Esophagus squamous epithelium (tissue), 5 donors: ENCODE measurements at regions not wholly inside any gene's neighbourhood (a gene's known extent, or its start where the extent isn't known, plus 50 kb on each side); places are given as distances from the start of the nearest gene placed in this dataset.
"Not testable (repeated sequence)": the region's sequence is repeated elsewhere in the genome, so short reads cannot be mapped to it uniquely, and the experiment has no call there.

Experiments
- DNase-seq: peaks from one replicate; lab custom pipeline; 2025; lab: John Stamatoyannopoulos, UW
- H3K27ac ChIP-seq, 4 donors: fragments of 200-600 bp; sonication (generic); one replicate each; pipeline ENCODE4 v1.5.1; 2016 to 2019; ENCODE audit warnings: mild to moderate bottlenecking in 1 of 4
- H3K27me3 ChIP-seq, 4 donors: fragments of 200-600 bp; sonication (generic); 1 replicate in 3 of 4; 2 replicates in 1 of 4; pipeline versions ENCODE4 v1.5.1 to v1.6.0; 2017 to 2021; ENCODE audit warnings: antibody characterized with exemption in 1 of 4
- H3K36me3 ChIP-seq, 3 donors: fragments of 200-600 bp; sonication (generic); one replicate each; pipeline ENCODE4 v1.5.1; 2016 to 2019
- H3K4me1 ChIP-seq, 3 donors: fragments of 200-600 bp; sonication (generic); one replicate each; pipeline ENCODE4 v1.5.1; 2017 to 2019
- H3K4me3 ChIP-seq, 4 donors: fragments of 200-600 bp; sonication (generic); 1 replicate in 3 of 4; 2 replicates in 1 of 4; pipeline ENCODE4 v1.5.1; 2016 to 2019; ENCODE audit warnings: mild to moderate bottlenecking in 2 of 4, moderate library complexity in 1 of 4
- H3K9me3 ChIP-seq, 3 donors: fragments of 200-600 bp; sonication (generic); one replicate each; pipeline ENCODE4 v1.5.1; 2016 to 2019
- POLR2A ChIP-seq, 4 donors: fragments of 450-650 bp; IDR thresholded peaks; one replicate each; pipeline ENCODE4 v1.6.1; 2017; ENCODE audit warnings: antibody characterized with exemption in 4 of 4, mild to moderate bottlenecking in 4 of 4, moderate library complexity in 3 of 4
- WGBS, 2 donors: methylation state at CpG; one replicate each; pipeline ENCODE4 v1.1.5; 2018; 5-methylcytosine and 5-hydroxymethylcytosine counted together
- intact Hi-C: fragments of 100-400 bp; cut with DNase I; formaldehyde crosslinking; loops from one replicate; pipeline ENCODE4 v1.15.0; 2022
- TF ChIP-seq, protein P1 (sequence below), 6 experiments: fragments of 450-650 bp in 4 of 6; fragments of 200-600 bp in 2 of 6; sonication (generic) in 2 of 6; IDR thresholded peaks; one replicate each; pipeline ENCODE4 v1.5.1; 2016 to 2019; ENCODE audit warnings: antibody characterized with exemption in 6 of 6, mild to moderate bottlenecking in 4 of 6, moderate library complexity in 4 of 6
- donor health status: DM: yes; HTN: yes; CAD: no.

DNA sequence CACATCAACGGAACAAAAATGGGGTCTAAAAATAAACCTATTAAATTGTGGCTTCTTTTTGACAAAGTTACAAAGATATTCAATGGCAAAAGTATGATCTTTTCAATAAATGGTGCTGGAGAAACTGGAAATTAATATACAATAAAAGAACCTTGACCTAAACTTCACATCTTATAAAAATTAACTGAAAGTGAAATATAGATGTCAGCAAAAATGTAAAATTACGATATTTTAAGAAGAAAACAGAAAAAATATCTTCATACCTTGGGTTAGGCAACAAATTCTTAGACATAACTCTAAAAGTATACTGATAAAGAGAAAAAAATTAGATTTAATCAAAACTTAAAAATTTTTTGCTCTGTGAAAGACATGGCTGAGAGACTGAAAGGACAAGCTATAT is 1909.5 kb upstream of the CDH9 start:
- Histone ChIP-seq H3K4me3 (no peak overlapping the region), H3K9me3 (no peaks in the 10 kb centered on the region), H3K27me3 (no peaks in the 10 kb centered on the region), H3K27ac (no peak overlapping the region), H3K4me1 (no peaks in the 10 kb centered on the region), H3K36me3 (no peaks in the 10 kb centered on the region)
- WGBS, 2 donors, result 62 to 70% methylated on average over 2 of the region's 2 CpGs
- intact Hi-C loops, result no loop called here
- TF ChIP-seq, protein P1, sequence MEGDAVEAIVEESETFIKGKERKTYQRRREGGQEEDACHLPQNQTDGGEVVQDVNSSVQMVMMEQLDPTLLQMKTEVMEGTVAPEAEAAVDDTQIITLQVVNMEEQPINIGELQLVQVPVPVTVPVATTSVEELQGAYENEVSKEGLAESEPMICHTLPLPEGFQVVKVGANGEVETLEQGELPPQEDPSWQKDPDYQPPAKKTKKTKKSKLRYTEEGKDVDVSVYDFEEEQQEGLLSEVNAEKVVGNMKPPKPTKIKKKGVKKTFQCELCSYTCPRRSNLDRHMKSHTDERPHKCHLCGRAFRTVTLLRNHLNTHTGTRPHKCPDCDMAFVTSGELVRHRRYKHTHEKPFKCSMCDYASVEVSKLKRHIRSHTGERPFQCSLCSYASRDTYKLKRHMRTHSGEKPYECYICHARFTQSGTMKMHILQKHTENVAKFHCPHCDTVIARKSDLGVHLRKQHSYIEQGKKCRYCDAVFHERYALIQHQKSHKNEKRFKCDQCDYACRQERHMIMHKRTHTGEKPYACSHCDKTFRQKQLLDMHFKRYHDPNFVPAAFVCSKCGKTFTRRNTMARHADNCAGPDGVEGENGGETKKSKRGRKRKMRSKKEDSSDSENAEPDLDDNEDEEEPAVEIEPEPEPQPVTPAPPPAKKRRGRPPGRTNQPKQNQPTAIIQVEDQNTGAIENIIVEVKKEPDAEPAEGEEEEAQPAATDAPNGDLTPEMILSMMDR (IDR thresholded peaks at IDR 0.05), result no peak
- no peak for TF ChIP-seq POLR2A (IDR thresholded peaks at IDR 0.05)
- DNase-seq, result no peak

DNA sequence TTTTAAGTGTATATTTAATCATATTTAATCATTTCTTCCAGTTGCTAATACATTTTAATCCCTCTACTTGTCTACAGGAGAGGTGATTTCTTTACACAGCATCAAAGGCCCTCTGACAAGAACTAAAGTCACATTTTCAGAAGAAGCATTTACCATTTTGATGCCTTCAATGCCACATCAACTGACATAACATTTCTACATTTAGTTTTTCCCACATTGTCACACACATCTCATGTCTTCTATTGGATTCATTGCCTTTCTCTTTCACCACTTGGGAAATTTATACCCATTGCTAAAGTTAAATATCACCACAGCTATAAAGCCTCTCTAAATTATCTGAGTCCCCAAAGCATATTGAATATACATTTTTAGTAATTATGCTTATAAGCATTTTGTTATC is 1907.5 kb upstream of the CDH9 start:
- Histone ChIP-seq H3K27ac (no peak overlapping the region), H3K27me3 (no peaks in the 10 kb centered on the region), H3K4me1 (no peaks in the 10 kb centered on the region), H3K36me3 (no peaks in the 10 kb centered on the region), H3K9me3 (no peaks in the 10 kb centered on the region), H3K4me3 (no peak overlapping the region)
- no peak for TF ChIP-seq POLR2A (IDR thresholded peaks at IDR 0.05)
- TF ChIP-seq, protein P1 (IDR thresholded peaks at IDR 0.05), result no peak
- DNase-seq, result no peak
- intact Hi-C loops, result no loop called here

DNA sequence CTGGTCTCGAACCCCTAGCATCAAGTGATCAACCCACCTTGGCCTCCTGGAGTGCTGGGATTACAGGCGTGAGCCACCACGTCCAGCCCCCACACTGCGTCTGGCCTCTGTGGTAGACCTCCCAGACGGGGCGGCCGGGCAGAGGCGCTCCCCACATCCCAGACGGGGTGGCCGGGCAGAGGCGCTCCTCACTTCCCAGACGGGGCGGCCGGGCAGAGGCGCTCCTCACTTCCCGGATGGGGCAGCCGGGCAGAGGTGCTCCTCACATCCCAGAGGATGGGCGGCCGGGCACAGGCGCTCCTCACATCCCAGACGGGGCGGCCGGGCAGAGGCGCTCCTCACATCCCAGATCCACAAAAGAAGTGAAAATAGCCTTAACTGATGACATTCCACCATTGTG is 1891.0 kb upstream of the CDH9 start:
- H3K9me3 ChIP-seq, H3K27ac ChIP-seq, H3K4me1 ChIP-seq, H3K36me3 ChIP-seq, H3K4me3 ChIP-seq, H3K27me3 ChIP-seq, intact Hi-C loops, DNase-seq: not testable (repeated sequence)
- 83% methylated on average over 1 of the region's 24 CpGs; no CpG with 5 or more reads in 1 of the 2 donors for WGBS, 2 donors

DNA sequence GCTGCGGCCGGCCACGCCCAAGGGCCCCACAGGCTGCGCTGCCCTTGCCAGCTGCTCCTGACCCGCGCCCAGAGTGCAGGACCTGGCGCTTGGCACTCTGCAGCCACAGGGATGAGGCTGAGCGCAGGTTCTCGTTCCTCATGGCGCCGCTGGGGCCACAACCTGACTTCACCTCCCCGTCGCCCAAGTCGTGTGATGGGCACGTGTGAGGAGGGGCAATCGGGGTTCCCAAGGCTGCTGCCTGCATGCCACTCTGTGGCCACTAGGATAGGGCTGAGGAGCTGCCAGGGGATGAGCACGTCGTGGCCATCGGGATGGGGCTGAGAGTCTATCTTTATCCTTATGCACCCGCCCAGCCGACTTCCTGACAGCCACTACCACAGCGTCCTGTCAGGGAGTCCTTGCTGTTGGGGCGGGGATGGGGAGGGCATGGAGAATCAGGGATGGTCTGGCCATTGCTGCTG is 1890.0 kb upstream of the CDH9 start:
- DNase-seq, intact Hi-C loops: not testable (repeated sequence)

DNA sequence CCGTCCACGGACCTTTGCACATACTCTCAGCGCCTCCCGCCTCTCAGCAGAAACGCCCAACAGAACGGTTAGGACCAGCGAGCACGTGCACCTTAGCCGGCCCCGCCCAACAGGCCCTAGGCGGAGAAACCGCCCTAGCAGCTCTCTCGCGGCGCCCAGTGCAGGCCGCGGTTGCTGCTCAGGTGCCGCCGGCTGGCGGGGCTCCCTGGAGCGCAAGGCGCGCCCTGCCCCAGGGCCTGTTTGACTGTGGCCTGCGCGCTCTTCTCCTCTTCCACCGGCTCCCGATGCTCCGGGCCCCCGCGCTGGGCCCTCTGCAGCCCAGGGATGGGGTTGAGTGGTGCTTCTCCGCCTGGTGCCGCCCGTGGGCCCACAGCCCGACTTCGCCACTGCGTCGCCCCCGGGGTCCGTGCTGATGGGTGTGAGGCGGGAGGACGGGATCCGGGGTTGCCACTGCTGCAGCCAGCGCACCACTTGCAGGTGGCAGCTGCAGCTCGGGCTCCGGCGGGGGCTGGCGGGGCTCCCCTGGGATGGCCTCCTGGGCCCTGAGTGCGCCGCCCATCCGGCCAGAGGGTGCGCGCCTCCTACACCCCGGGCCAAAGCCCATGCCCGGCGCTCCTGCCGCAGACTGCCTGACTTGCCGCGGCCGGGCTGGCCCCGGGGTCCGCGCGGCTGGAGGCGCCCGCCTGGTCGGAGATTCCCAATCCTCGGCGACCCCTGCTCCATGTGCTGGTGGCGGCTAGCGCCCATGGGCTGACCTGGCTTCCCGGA is 1889.4 kb upstream of the CDH9 start:
- Histone ChIP-seq H3K27ac (no peak overlapping the region), H3K4me1 (no peaks in the 10 kb centered on the region), H3K27me3 (no peaks in the 10 kb centered on the region), H3K9me3 (peaks cover 0 to 8% (median 3%) of the 10 kb centered on the region in 3 donors), H3K36me3 (no peaks in the 10 kb centered on the region), H3K4me3 (no peak overlapping the region)
- intact Hi-C loops, result no loop called here
- DNase-seq, result no peak
- 40 to 75% methylated on average over 2 to 11 of the region's 71 CpGs for WGBS, 2 donors
- TF ChIP-seq POLR2A (IDR thresholded peaks at IDR 0.05), result no peak
- TF ChIP-seq, protein P1 (IDR thresholded peaks at IDR 0.05), result no peak

More for the DNA sequence above, 1890.0 kb upstream of the CDH9 start:
- not testable (repeated sequence) for H3K36me3 ChIP-seq, H3K27ac ChIP-seq, H3K9me3 ChIP-seq, H3K4me1 ChIP-seq, H3K4me3 ChIP-seq, H3K27me3 ChIP-seq
- WGBS, 2 donors, result no CpG with 5 or more reads among the region's 23 CpGs

DNA sequence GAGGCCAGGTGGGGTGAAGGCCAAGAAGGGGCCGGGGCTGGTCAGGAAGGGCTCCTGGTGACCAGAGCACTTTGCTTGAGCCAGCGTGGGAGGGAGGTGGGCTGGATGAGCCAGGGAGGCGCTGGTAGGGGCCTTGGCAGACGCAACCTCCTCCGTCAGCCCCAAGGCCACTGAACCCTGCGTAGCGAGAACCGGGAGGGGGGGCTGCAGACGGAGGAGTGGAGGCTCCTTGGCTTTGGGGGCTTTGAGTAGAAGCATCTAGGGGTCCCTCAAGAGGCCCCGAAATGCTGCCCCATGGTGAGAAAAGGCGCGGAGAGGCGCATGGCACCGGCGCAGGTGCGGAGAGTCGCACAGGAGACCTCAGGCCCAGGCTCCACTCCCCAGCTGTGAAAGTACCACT is 1888.0 kb upstream of the CDH9 start:
- no peaks in the 10 kb centered on the region for H3K27me3 ChIP-seq
- no peak overlapping the region for H3K27ac ChIP-seq
- TF ChIP-seq, protein P1 (IDR thresholded peaks at IDR 0.05), result no peak
- TF ChIP-seq POLR2A (IDR thresholded peaks at IDR 0.05), result no peak
- no peaks in the 10 kb centered on the region for H3K4me1 ChIP-seq
- 86 to 93% methylated on average over 13 to 14 of the region's 17 CpGs for WGBS, 2 donors
- no peak overlapping the region for H3K4me3 ChIP-seq
- peaks cover 0 to 8% (median 3%) of the 10 kb centered on the region in 3 donors for H3K9me3 ChIP-seq
- DNase-seq, result no peak
- intact Hi-C loops, result no loop called here
- no peaks in the 10 kb centered on the region for H3K36me3 ChIP-seq
